Anterior cingulate cortex (tissue), 58 donors: ENCODE measurements at regions not wholly inside any gene's neighbourhood (a gene's known extent, or its start where the extent isn't known, plus 50 kb on each side); places are given as distances from the start of the nearest gene placed in this dataset.

Experiments
- DNase-seq, 58 donors: peaks; one replicate each; lab custom pipeline; 2025; lab: John Stamatoyannopoulos, UW

DNA sequence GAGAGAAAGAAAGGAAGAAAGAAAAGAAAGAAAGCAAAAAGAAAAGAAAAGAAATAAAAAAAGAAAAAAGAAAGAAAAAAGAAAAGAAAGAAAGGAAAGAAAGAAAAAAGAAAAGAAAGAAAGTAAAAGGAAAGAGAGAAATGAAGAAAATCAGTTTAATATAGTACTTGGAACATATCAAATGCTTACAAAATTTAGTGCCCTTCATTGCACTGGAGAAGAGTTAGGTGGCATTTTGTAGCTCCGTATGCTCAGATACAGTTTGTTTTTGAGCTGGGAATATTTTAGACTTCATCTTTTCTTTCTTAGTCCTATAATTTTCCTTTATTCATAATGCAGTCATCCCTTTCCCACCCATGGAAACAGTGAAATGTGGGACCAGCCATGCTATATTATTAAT lies 56.2 kb upstream of the APP start:
- no peak for DNase-seq

GRCh38 chr21:26225046-26225445 lies 54.5 kb upstream of the APP start:
- DNase-seq: no peak

DNA sequence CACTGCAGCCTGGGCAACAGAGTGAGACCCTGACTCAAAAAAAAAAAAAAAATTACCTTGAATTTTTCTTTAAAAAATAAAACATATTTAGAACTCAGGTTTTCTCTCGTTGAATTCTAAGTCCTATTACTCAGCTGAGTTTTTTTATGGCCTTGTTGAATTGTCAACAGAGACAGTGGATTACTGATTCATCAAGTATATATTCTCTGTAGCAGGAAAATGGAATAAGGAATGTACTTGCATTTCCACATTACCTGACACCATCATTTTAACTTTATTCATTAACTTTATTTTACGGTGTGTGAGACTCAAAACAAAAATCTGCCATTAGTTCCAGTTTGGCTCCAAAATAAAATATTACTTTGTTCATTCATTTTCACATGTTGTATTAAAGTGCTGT lies 53.8 kb upstream of the APP start:
- DNase-seq: no peak
